RPMI7951 (cell line): ENCODE measurements at regions not wholly inside any gene's neighbourhood (a gene's known extent, or its start where the extent isn't known, plus 50 kb on each side); places are given as distances from the start of the nearest gene placed in this dataset.
A peak's percentile ranks its signal among the peaks of the same experiment; 100 is the strongest.
"Not testable (repeated sequence)": the region's sequence is repeated elsewhere in the genome, so short reads cannot be mapped to it uniquely, and the experiment has no call there.

Source experiments
- DNase-seq: peaks from one replicate; pipeline ENCODE4 v3.0.0-alpha.2; 2012; ENCODE audit warnings: low read depth

DNA sequence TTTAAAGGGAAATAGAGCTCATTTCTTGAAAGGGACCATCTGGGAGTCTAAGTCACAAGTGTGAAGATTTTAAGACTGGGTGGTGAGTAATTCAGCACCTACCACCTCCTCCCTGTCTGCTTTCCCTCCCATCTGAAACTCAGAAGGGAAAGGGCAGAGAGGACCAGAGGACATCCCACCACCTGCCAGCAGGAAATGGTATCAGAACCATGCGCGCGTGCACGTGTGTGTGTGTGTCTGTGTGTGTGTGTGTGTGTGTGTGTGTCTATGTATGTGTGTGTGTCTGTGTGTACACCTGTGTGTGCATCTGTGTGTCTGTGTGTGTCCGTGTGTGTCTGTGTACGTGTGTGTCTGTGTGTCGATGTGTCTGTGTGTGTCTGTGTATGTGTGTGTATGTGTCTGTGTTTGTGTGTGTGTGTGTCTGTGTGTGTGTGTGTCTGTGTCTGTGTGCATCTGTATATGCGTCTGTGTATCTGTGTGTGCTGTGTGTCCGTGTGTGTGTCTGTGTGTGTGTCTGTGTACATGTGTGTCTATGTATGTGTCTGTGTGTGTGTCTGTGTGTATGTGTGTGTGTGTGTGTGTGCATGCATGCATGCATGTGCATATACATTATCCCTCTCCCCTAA lies 76.8 kb downstream of the ZFP36L2 start:
- no peak for DNase-seq

GRCh38 chr2:43146083-43146482 lies 80.3 kb downstream of the ZFP36L2 start:
- DNase-seq, result no peak

- no peak for DNase-seq
These were observed 82.1 kb downstream of the ZFP36L2 start for GRCh38 chr2:43144263-43144662.

- no peak for DNase-seq
These were observed 82.7 kb downstream of the ZFP36L2 start for GRCh38 chr2:43143756-43144155.

GRCh38 chr2:43142921-43143438 lies 83.4 kb downstream of the ZFP36L2 start:
- peak; percentile 23 for DNase-seq

- not testable (repeated sequence) for DNase-seq
These were observed 84.7 kb downstream of the ZFP36L2 start for GRCh38 chr2:43141636-43142151.

DNA sequence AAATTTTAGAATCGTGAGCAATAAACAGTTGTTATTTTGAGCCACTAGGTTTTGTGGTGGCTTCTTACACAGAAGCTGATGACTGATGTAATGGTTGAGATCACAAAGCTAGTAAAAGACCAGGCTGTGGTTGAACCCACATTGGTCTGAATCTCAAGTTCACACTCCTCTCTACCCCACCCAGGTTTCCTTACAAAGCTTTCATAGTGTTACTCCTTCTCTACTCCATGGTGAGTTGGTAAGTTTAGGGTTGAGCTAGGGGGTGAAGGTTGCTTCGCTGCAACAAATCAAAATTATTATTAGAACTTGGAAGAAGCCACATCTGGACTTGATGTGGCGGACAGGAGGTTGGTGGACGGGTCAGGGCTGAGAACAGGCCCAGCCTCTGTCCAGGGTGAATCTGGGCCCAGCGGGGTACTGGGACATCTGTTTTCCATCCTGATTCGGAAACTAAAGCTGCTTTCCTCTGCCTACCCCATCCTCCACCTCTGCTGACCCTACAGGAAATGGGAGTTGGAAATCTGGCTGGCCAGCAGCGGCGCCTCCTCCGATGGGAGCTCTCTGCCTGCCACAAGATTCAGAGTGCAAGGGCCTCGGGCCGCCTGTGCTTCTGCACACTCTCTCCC lies 86.3 kb downstream of the ZFP36L2 start:
- peak; percentile 24 for DNase-seq

- DNase-seq, result no peak
These were observed 86.9 kb downstream of the ZFP36L2 start for GRCh38 chr2:43139501-43139900.

DNA sequence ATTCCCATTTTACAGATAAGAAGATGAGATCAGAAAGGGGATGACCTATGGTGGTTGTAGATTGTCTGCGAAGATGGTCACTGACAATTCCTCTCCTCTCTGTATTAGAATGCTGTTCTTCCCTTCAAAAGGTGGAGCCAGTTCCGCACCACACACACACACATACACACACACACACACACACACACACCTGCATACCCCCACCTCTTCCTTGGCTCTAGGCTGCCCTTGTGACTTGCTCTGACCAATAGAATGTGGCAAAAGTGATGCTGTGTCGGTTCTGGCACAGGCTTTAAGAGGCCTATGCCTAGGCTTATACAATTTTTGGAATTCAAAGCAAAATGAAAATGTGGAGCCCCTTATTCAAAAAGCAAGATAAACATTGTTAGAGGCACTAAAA lies 88.0 kb downstream of the ZFP36L2 start:
- DNase-seq, result no peak

DNA sequence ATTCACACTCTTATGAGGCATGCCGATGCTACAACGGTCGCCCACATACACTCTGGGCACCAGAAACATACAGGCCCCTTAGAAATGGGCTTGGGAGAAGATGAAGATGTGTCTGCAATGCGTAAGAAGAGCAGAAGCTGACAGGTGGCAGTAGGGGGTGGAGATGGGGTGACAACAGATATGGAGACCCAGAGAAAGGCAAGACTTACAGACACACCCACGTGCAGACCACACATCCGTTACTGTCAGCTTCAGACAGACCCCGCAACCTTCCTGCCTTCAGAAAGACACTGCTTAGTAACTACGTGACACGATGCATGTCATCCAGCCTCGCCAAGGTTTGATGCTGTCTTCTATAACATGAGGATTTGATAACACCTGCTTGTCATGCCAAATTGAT lies 89.5 kb downstream of the ZFP36L2 start:
- no peak for DNase-seq

DNA sequence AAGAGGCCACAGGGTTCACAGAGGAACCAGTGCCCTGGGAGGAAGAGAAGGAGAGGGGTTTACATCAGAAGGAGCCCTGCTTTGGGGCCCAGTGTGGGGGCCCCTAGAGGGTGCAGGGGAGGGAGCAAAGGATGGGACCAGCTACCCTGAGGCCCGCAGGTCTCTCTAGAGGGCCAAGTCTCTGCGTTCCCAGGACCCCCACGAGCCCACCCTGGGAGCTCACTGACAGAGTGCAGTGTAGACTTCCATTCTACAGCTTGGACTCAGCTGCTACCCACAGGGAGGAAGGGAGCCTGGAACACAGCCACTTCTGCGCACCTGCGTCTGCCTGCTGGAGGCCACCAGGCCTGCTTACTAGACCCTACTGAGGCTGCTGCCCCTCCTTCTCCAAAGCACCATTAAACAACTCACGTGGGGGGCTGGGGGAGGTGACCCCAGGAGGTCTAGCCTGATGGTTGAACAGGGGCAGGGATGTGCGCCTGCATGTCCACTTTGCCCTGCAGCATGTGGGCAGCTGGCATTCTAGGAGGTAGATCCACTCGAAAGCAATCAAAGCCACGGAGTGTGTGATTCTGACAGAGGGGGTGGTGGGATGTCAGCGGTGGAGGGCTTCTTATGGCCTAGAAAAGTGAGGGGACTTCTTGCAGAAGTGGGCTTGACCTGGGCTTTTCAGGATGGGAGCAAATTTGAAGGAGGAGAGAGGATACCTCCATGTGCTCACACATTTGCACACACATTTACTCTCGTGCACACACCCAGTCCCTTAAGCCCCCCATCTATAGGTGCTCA lies 90.2 kb downstream of the ZFP36L2 start:
- DNase-seq, result no peak

DNA sequence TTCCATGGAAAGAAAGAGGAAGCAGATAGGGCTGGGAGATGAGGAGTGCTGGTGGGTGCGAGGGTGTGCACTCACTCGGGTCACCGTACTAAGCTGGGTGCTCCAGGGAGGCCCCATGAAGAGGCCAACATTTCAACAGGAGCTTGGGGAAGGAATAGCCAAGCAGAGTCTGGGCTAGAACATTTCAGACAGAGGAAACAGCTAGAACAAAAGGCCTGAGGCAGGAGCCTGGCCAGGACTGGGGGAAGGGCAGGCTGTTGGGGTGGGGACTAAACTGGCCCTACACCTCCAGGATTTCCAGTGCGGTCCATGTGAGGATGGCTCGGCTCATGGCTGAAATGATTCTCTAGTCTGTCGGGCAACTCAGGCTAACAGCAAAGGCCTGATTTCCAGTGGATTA lies 90.8 kb downstream of the ZFP36L2 start:
- no peak for DNase-seq

DNA sequence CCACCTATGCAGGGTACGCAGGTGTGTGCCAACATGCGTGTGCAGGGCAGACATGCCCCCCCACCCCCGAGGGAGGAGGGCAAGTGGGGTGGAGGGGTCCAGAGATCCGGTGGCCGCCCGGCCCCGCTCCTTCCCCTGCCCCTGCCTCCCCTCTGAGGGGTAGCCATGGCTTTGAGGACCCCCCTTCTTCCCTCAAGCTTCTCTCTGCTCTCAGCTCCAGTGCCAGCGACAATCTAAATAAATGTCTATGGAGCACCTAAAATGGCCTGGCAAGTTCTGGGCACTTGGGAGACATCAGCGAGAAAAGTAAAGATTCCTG lies 91.9 kb downstream of the ZFP36L2 start:
- no peak for DNase-seq

DNA sequence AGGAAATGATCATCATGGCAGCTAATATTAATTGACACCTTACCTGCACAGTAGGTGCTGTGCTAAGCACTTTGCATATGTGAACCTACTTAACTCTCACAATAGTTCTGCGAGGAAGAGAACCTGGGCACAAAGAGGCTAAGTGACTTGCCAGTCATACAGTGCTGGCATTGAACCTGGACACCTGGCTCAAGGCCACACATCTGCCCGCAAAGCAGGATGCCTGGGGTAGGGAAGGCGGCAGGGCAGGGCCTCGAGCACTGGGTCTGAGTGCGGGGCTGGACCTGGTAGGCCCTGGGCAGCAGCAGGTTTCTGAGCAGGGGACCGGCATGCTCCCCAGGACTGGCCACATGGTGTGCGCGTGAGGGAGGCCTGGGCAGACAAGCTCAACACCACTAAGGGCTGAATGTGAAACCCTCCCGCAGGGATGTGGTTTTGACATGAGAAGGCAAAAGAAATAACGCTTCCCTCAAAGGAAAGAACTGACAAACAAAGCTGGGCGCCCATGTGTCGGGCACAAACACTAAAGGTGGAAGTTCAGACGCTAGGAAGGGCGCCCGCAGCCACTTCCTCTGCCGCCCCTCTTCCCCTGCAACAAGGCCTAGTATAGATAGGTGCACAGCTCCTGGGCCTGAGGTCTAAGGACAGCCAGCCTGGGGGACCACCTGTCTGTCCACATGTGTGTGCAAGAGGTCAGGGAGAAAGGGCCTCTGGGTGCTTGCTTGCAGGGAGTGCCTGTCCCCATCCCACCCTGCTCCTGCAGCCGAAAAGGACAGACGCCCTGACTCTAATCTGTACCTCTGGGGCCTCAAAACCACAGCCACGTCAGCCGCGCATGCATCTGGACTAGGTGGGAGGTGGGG lies 92.5 kb downstream of the ZFP36L2 start:
- DNase-seq, result no peak

- no peak for DNase-seq
These were observed 93.1 kb downstream of the ZFP36L2 start for GRCh38 chr2:43133336-43133707.

- DNase-seq, result no peak
These were observed 93.6 kb downstream of the ZFP36L2 start for GRCh38 chr2:43132683-43133301.

GRCh38 chr2:43131890-43132682 lies 94.3 kb downstream of the ZFP36L2 start:
- no peak for DNase-seq

GRCh38 chr2:43131051-43131889 lies 95.1 kb downstream of the ZFP36L2 start:
- DNase-seq, result peak; percentile 91

DNA sequence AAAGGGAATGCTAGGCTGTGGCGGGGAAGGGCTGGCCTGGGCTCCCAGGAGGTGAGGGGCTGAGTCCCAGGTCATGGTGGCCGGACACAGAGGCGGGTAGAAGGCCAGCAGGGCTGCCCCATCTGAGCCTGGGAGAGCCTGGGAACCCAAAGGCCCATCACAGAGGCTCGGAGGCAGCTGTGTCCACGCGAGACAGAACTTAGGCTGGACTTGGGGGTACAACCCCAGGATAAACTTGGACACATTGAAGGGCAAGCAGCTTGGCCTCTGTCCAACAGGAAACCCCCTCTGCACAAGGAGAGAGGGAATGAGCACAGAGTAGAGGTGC lies 95.9 kb downstream of the ZFP36L2 start:
- no peak for DNase-seq
